HG03064 (cell line): ENCODE measurements at regions not wholly inside any gene's neighbourhood (a gene's known extent, or its start where the extent isn't known, plus 50 kb on each side); places are given as distances from the start of the nearest gene placed in this dataset.

Experiments
- ATAC-seq: cut with Tn5 transposase; IDR thresholded peaks from one replicate; pipeline ENCODE4 v1.9.1; 2021; ENCODE audit warnings: low read depth; ENCODE audit not compliant: unreplicated experiment

GRCh38 chr3:34008836-34009809, 210.7 kb downstream of the PDCD6IP start:
- ATAC-seq: no peak

DNA sequence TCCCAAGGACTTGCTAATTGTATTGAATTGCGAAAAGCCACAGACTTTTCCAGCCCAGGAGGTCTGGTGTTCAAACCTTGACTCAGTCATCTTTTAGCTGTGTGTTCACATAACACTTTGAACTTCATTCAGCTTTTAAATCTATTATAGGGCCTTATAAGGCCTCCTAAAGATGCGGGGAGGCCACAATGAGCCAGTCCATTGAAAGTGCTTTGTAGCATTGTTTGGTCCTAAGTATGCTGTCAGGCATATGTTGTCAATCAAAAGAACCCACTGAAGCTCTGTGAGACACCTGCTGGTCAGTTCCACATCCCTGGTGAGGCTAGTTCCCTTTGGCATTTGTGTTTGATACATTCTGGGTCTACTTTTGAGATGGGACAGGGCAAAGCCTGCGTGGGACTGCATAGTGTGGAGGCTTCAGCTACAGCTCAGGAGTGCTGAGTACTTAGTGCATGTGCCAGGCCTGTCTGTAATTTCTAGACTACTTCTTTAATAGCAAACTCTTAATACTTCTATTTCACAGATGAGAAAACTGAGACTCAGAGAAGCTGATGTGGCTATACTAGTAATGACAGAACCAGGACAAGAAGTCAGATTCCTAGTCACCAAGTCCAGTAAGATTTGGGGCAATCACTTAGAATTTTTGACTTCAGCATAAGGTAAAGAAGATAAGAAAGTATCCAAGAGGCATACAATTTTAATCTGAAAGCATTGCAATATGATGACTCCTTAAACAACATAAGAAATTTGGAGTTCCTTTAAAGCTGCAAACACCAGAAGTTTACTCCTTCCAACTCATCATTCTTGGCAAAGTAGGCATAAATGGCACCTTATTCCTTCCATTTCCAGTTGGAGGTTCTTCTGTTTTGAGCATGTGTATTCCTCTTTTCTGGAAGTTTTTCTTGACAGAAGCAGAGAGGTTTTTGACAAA, 213.0 kb downstream of the PDCD6IP start:
- ATAC-seq: no peak

GRCh38 chr3:34012102-34012461, 213.7 kb downstream of the PDCD6IP start:
- no peak for ATAC-seq

- ATAC-seq: no peak
These were observed 215.6 kb downstream of the PDCD6IP start for GRCh38 chr3:34013818-34014570.

DNA sequence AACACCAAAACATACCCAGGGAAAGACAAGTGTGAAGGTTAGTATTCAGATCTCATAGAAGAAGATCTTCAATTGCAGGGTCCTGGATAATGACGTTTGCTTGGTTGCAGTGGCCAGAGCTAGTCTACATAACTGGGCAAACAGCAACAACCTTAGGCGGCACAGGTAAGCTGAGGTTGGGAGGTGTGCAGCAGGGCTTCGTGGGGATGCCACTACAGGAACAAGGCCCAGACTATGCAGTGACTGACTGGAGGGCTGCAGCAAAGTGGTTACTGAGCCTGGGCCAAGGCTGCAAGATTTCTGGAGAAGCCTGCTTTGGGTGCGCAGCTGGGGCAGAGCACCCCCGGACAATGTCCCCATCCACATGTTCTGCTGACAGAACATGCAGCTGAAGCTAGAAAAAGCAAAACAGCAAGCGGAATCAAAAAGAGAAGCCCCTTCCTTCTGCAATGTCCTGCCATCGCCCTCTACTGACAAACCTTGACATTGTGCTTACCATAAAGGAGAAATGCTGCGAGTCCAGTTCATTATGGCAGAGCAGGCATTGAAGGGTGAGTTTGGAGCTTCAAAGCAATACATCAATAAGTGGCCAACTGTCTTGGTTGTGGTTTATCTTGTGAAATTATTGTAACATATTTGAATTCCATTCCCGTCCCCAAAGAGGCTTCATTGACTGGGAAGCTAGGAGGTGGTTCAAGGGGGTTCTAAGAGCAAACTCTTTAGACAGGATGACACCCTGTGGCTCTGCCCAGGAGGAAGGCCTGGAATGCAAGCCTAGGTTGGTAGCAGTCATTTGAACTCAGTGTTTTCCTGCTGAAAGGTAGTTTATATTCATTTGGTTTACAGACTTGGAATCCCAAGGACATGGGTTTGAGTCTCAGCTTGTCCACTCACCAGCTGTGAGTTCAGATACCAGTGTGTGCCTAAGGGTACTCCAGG, 217.0 kb downstream of the PDCD6IP start:
- no peak for ATAC-seq

- peak; percentile 62 for ATAC-seq
These were observed 218.6 kb downstream of the PDCD6IP start for GRCh38 chr3:34016925-34017587.

- no peak for ATAC-seq
These were observed 219.3 kb downstream of the PDCD6IP start for GRCh38 chr3:34017757-34018156.

GRCh38 chr3:34019158-34019557, 220.7 kb downstream of the PDCD6IP start:
- ATAC-seq: no peak

DNA sequence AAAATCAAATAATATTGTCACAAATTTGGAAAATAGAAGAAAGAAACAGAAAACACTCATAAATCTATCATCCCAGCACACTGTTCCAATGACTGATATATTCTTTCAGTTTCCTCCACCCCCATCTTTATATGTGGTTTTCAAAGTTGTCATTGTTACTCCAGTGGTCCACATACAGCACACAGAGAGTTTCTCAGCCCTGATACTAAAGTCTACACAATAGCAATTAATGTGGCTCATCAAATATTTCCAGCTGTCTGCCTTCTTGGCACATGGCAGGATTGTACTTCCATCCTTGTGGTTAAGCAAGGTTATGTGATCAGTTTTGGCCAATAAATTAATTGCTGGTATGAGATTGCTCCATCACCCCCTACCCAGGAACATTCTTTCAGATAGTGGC, 221.7 kb downstream of the PDCD6IP start:
- no peak for ATAC-seq

DNA sequence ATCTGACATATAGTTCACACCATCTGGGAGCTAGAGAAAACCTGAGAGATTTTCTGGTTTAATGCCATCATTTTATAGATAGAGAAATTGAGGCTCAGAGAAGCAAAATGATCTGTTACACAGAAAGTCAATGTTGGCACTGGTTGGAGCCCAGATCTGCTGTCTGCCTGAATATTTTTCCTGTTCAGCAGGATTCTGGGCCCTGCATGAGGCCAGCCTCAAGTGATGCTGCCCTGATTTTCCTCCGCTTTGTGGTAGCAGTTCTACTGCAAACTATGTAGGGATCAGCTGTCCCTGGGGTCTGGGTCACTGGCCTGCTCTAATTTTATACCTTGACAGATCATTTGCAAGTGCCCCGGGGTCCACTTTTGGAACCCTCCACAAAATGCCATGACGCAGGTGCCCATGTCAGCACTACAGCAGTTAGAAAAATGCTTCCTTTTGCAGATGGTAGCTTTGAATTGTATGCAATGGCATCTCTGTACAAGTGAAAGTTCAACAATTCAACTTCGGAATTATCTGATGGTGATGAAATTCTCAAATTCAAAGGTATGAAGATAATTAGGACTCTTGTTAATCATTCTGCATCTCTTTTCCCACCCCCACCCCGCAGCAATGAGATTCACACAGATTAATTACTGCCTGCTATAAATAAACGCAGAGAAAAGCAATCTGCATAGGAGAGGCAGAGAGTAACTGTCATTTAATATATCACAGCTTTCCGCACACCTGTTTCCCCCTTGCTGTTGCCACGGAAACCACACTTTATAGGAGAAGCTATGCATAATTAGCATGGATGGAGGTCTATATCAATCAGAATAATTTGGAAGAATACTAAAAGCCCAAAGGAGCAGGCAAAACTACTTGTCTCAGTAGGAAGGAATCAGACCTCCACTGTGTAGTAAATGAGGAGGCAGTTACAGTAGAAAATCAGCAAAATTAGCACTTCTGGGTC, 222.6 kb downstream of the PDCD6IP start:
- no peak for ATAC-seq

DNA sequence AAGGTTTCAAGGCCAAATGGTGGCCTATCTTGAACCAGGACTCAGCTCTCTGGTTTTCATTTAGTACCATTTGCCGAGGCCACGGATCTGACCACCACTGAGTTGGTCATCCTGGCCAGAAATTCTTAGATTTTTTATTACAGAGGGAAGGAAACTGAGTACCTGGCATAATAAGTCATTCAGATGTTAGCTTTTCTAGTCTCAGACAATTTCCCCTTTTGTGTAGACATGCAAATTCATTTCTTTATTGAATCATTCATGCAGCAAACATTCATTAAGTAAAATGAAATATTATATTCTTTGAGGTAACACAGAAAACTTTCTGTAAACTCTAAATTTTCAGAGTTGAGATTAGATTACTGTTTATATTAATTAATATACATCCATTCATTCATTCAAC, 223.7 kb downstream of the PDCD6IP start:
- no peak for ATAC-seq

- no peak for ATAC-seq
These were observed 226.2 kb downstream of the PDCD6IP start for GRCh38 chr3:34024447-34025240.

- no peak for ATAC-seq
These were observed 235.4 kb downstream of the PDCD6IP start for GRCh38 chr3:34033839-34034238.

- no peak for ATAC-seq
These were observed 236.4 kb downstream of the PDCD6IP start for GRCh38 chr3:34034840-34035239.

DNA sequence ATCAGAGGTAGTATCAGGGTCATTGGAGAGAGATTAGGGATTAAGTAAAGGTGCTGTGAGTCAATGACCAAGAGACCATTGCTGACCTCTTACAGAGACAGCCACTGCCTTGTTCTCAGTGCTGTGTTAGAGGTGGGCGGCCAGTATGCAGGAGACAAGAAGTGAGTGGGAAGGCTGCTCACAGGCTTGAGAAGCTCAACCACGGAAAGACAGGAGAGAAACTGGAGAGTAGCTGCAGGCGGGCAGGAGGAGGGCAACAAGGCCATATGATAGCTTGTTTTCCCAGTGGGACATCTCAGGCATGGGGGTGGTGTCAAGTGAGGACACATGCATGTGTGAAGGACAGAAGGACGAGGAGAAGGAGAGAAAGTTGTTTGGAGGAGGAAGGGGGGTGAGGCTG, 237.3 kb downstream of the PDCD6IP start:
- no peak for ATAC-seq

DNA sequence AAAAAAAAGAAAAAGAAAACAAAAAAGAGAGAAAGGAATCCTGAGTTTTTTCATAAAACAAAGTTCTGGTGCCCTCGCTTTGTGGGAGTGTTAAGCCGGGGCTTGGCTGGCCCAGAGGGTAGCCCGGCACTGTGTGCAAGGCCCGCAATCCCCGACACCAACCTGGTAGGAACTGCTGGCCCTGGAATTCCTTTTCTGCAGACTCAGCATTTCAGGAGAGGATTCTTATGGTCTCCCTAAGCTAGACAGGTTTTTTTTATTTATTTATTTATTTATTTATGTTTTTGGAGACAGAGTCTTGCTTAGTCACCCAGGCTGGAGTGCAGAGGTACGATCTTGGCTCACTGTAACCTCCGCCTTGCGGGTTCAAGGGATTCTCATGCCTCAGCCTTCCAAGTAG, 238.8 kb downstream of the PDCD6IP start:
- ATAC-seq: no peak

- ATAC-seq: no peak
These were observed 239.7 kb downstream of the PDCD6IP start for GRCh38 chr3:34038131-34038530.
